ENCODE measurements at regions not wholly inside any gene's neighbourhood (a gene's known extent, or its start where the extent isn't known, plus 50 kb on each side); places are given as distances from the start of the nearest gene placed in this dataset.

DNA sequence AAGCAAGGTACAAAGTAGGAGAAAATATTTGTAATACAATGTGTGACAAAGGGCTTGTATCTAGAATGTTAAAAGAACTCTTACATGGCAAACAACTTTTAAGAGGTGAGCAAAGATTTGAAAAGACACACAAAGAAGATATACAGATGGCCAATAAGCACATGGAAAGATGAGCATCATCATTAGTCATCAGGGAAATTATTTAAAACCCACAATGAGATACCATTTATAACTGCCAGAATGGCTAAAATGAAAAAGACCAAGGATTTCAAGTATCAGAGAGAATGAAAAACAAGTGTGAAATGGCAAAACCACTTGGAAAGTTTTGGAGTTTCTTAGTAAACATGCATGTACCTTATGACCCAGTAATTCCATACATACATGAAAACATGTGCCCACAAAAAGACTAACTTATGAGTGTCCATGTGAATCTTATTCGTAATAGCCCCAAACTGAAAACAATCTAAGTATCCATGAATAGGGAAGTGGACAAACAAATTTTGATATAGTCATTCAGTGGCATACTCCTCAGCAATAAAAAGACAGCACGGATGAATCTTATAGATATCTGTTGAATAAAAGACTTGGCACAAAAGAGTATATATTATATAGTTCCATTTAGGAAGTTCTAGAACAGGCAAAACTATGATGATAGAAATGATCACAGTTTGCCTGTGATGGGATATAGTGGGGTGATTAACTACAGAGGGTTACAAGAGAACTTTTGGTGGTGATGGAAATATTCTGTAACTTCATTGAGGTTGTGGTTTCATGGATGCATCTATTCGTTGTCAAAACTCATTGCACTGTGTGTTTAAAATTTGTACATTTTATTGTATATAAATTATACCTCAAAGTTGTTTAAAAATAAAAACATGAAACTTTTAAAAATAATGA lies 82.0 kb downstream of the DISP1 start:
- H3K4me2 ChIP-seq (ENCODE audit: insufficient read depth, low read length): no peak overlapping the region
- CTCF ChIA-PET (ENCODE audit: low intra/inter-chr PET ratio): no interaction called here
- no peaks in the 10 kb centered on the region for H3K9me3 ChIP-seq (replicated peaks; ENCODE audit: control insufficient read depth, insufficient read depth, low read depth, low read length)
- intact Hi-C loops (cut with micrococcal nuclease): no loop called here
- H3K9me1 ChIP-seq (ENCODE audit: control insufficient read depth, insufficient read depth, low read length): no peaks in the 10 kb centered on the region
- FAIRE-seq (no peak), DNase-seq (ENCODE audit: extremely low read depth in 1 of 4, low spot score in 3 of 4) (no peak), ATAC-seq (no peak)
- no peaks in the 10 kb centered on the region for H3K79me2 ChIP-seq (ENCODE audit: control insufficient read depth, insufficient read depth, low read length)
- in situ Hi-C loops (cut with MboI): no loop called here
- no peak overlapping the region for H3K9ac ChIP-seq (ENCODE audit: insufficient read depth in 1 of 2, low read depth in 2 of 2, low read length in 2 of 2)
- no peaks in the 10 kb centered on the region for H3K36me3 ChIP-seq (ENCODE audit: control insufficient read depth, insufficient read depth, low read length)
- H3K27ac ChIP-seq (ENCODE audit: extremely low read depth, low read depth, low read length): no peak overlapping the region
- no peaks in the 10 kb centered on the region for H4K20me1 ChIP-seq (replicated peaks; ENCODE audit: control insufficient read depth, insufficient read depth, low read length)
- 0% methylated on average over 3 of the region's 3 CpGs for WGBS (ENCODE audit: insufficient coverage, low coverage, missing lambda C conversion rate)
- POLR2A ChIA-PET: no interaction called here
- no peak overlapping the region for H2AFZ ChIP-seq (ENCODE audit: low read depth, low read length)
- peaks cover 0 to 15% of the 10 kb centered on the region in 2 experiments; a peak in 2 of 5 replicates for H3K27me3 ChIP-seq (ENCODE audit: control insufficient read depth in 2 of 2, insufficient read depth in 2 of 2, low read length in 2 of 2)
- no TSS peak for BruUV-seq (replicated peaks)
- H3K4me3 ChIP-seq: no peak overlapping the region
- peaks cover 0 to 7% of the 10 kb centered on the region in 2 experiments; a peak in 1 of 5 replicates for H3K4me1 ChIP-seq (replicated peaks in 1 of 2; ENCODE audit: control insufficient read depth in 2 of 2, insufficient read depth in 2 of 2, low read length in 2 of 2)
- TF ChIP-seq POLR2AphosphoS2 (IDR thresholded peaks at IDR 0.05; ENCODE audit: low read length): no peak
- TF ChIP-seq, protein P1, sequence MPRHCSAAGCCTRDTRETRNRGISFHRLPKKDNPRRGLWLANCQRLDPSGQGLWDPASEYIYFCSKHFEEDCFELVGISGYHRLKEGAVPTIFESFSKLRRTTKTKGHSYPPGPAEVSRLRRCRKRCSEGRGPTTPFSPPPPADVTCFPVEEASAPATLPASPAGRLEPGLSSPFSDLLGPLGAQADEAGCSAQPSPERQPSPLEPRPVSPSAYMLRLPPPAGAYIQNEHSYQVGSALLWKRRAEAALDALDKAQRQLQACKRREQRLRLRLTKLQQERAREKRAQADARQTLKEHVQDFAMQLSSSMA (CRISPR knock-in tag; IDR thresholded peaks at IDR 0.05): no peak
- no peak for TF ChIP-seq ESRRA (IDR thresholded peaks at IDR 0.05; ENCODE audit: borderline replicate concordance, low read depth)
- TF ChIP-seq HNRNPL (IDR thresholded peaks at IDR 0.05; ENCODE audit: low read depth, low read length): no peak
- no peak for TF ChIP-seq PHF21A (IDR thresholded peaks at IDR 0.05; ENCODE audit: borderline replicate concordance, low read depth)
- TF ChIP-seq, protein P2, sequence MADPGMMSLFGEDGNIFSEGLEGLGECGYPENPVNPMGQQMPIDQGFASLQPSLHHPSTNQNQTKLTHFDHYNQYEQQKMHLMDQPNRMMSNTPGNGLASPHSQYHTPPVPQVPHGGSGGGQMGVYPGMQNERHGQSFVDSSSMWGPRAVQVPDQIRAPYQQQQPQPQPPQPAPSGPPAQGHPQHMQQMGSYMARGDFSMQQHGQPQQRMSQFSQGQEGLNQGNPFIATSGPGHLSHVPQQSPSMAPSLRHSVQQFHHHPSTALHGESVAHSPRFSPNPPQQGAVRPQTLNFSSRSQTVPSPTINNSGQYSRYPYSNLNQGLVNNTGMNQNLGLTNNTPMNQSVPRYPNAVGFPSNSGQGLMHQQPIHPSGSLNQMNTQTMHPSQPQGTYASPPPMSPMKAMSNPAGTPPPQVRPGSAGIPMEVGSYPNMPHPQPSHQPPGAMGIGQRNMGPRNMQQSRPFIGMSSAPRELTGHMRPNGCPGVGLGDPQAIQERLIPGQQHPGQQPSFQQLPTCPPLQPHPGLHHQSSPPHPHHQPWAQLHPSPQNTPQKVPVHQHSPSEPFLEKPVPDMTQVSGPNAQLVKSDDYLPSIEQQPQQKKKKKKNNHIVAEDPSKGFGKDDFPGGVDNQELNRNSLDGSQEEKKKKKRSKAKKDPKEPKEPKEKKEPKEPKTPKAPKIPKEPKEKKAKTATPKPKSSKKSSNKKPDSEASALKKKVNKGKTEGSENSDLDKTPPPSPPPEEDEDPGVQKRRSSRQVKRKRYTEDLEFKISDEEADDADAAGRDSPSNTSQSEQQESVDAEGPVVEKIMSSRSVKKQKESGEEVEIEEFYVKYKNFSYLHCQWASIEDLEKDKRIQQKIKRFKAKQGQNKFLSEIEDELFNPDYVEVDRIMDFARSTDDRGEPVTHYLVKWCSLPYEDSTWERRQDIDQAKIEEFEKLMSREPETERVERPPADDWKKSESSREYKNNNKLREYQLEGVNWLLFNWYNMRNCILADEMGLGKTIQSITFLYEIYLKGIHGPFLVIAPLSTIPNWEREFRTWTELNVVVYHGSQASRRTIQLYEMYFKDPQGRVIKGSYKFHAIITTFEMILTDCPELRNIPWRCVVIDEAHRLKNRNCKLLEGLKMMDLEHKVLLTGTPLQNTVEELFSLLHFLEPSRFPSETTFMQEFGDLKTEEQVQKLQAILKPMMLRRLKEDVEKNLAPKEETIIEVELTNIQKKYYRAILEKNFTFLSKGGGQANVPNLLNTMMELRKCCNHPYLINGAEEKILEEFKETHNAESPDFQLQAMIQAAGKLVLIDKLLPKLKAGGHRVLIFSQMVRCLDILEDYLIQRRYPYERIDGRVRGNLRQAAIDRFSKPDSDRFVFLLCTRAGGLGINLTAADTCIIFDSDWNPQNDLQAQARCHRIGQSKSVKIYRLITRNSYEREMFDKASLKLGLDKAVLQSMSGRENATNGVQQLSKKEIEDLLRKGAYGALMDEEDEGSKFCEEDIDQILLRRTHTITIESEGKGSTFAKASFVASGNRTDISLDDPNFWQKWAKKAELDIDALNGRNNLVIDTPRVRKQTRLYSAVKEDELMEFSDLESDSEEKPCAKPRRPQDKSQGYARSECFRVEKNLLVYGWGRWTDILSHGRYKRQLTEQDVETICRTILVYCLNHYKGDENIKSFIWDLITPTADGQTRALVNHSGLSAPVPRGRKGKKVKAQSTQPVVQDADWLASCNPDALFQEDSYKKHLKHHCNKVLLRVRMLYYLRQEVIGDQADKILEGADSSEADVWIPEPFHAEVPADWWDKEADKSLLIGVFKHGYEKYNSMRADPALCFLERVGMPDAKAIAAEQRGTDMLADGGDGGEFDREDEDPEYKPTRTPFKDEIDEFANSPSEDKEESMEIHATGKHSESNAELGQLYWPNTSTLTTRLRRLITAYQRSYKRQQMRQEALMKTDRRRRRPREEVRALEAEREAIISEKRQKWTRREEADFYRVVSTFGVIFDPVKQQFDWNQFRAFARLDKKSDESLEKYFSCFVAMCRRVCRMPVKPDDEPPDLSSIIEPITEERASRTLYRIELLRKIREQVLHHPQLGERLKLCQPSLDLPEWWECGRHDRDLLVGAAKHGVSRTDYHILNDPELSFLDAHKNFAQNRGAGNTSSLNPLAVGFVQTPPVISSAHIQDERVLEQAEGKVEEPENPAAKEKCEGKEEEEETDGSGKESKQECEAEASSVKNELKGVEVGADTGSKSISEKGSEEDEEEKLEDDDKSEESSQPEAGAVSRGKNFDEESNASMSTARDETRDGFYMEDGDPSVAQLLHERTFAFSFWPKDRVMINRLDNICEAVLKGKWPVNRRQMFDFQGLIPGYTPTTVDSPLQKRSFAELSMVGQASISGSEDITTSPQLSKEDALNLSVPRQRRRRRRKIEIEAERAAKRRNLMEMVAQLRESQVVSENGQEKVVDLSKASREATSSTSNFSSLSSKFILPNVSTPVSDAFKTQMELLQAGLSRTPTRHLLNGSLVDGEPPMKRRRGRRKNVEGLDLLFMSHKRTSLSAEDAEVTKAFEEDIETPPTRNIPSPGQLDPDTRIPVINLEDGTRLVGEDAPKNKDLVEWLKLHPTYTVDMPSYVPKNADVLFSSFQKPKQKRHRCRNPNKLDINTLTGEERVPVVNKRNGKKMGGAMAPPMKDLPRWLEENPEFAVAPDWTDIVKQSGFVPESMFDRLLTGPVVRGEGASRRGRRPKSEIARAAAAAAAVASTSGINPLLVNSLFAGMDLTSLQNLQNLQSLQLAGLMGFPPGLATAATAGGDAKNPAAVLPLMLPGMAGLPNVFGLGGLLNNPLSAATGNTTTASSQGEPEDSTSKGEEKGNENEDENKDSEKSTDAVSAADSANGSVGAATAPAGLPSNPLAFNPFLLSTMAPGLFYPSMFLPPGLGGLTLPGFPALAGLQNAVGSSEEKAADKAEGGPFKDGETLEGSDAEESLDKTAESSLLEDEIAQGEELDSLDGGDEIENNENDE (IDR thresholded peaks at IDR 0.05; ENCODE audit: low read depth, low read length): no peak
- TF ChIP-seq CHD2 (IDR thresholded peaks at IDR 0.05; ENCODE audit: low read depth, low read length): no peak
- TF ChIP-seq ZNF124 (CRISPR knock-in tag; IDR thresholded peaks at IDR 0.05): no peak
- TF ChIP-seq ZBED1 (IDR thresholded peaks at IDR 0.05): no peak
- no peak for TF ChIP-seq ARHGAP35 (IDR thresholded peaks at IDR 0.05; ENCODE audit: partially characterized antibody)
- TF ChIP-seq MTF1 (CRISPR knock-in tag; IDR thresholded peaks at IDR 0.05; ENCODE audit: borderline replicate concordance): no peak
- TF ChIP-seq PPARD (CRISPR knock-in tag; IDR thresholded peaks at IDR 0.05): no peak
